HEK293 (cell line): ENCODE measurements at regions not wholly inside any gene's neighbourhood (a gene's known extent, or its start where the extent isn't known, plus 50 kb on each side); places are given as distances from the start of the nearest gene placed in this dataset.

Source experiments
- CTCF ChIA-PET: fragments of 350-600 bp; formaldehyde crosslinking; extraction: SDS; loops from one replicate; lab custom pipeline; 2021; ENCODE audit warnings: antibody characterized with exemption; lab: Yijun Ruan, JAX
- POLR2A ChIA-PET: fragments of 300-600 bp; formaldehyde crosslinking; extraction: SDS; loops from one replicate; lab custom pipeline; 2020; ENCODE audit warnings: antibody characterized with exemption, inconsistent platforms; lab: Yijun Ruan, JAX
- H3K27ac ChIP-seq: fragments of 200-500 bp; sonication (Bioruptor generic); 2 replicates; pipeline ENCODE4 v1.5.1; 2014; ENCODE audit warnings: low read depth, low read length, control low read depth, inconsistent platforms; ENCODE audit errors: extremely low read depth
- H3K36me3 ChIP-seq, 2 experiments: fragments of 200-500 bp in 1 of 2; sonication (Bioruptor generic) in 1 of 2; 1 replicate in 1 of 2; 2 replicates in 1 of 2; pipeline ENCODE4 v1.5.1; 2014 to 2017; ENCODE audit warnings: inconsistent platforms in 2 of 2, low read length in 2 of 2; ENCODE audit not compliant: control insufficient read depth in 2 of 2, insufficient read depth in 1 of 2
- H3K4me1 ChIP-seq: fragments of 200-500 bp; sonication (Bioruptor generic); 2 replicates; pipeline ENCODE4 v1.5.1; 2014; ENCODE audit warnings: mild to moderate bottlenecking, low read length, inconsistent platforms; ENCODE audit not compliant: control insufficient read depth, insufficient read depth
- H3K4me3 ChIP-seq: 2 replicates; pipeline ENCODE4 v1.5.1; 2011; ENCODE audit warnings: low read depth, mild to moderate bottlenecking, control low read depth, low read length, moderate library complexity
- H3K9me3 ChIP-seq: fragments of 200-500 bp; sonication (Bioruptor generic); 2 replicates; pipeline ENCODE4 v1.5.1; 2014; ENCODE audit warnings: low read depth, low read length, inconsistent platforms; ENCODE audit not compliant: control insufficient read depth, insufficient read depth
- EGR2 ChIP-seq: fragments of 450-650 bp; formaldehyde crosslinking; IDR thresholded peaks from 2 replicates; pipeline ENCODE4 v1.5.1; 2016; ENCODE audit warnings: low read depth, missing biosample characterization, missing genetic modification characterization
- HOXD13 ChIP-seq: sonication (generic); formaldehyde crosslinking; IDR thresholded peaks from 2 replicates; pipeline ENCODE4 v1.8.0; 2022; ENCODE audit warnings: missing genetic modification reagents, borderline replicate concordance
- KLF9 ChIP-seq: fragments of 450-650 bp; formaldehyde crosslinking; IDR thresholded peaks from 2 replicates; pipeline ENCODE4 v1.5.1; 2016; ENCODE audit warnings: missing biosample characterization, missing genetic modification characterization, low read depth
- OVOL3 ChIP-seq: fragments of 450-650 bp; formaldehyde crosslinking; IDR thresholded peaks from 2 replicates; pipeline ENCODE4 v1.5.1; 2016; ENCODE audit warnings: missing biosample characterization, missing genetic modification characterization
- PRDM10 ChIP-seq: fragments of 450-650 bp; formaldehyde crosslinking; IDR thresholded peaks from 2 replicates; pipeline ENCODE4 v1.5.1; 2016; ENCODE audit warnings: missing biosample characterization, missing genetic modification characterization
- PRDM2 ChIP-seq: fragments of 450-650 bp; formaldehyde crosslinking; IDR thresholded peaks from 2 replicates; pipeline ENCODE4 v1.5.1; 2016; ENCODE audit warnings: missing biosample characterization, missing genetic modification characterization, borderline replicate concordance
- YY1 ChIP-seq: fragments of 450-650 bp; formaldehyde crosslinking; IDR thresholded peaks from 2 replicates; pipeline ENCODE4 v1.5.1; 2018; ENCODE audit warnings: missing biosample characterization, missing genetic modification characterization
- ZBTB21 ChIP-seq: fragments of 450-650 bp; formaldehyde crosslinking; IDR thresholded peaks from 2 replicates; pipeline ENCODE4 v1.5.1; 2017; ENCODE audit warnings: missing biosample characterization, missing genetic modification characterization
- ZBTB8A ChIP-seq: fragments of 450-650 bp; formaldehyde crosslinking; IDR thresholded peaks from 2 replicates; pipeline ENCODE4 v1.5.1; 2016; ENCODE audit warnings: missing biosample characterization, missing genetic modification characterization
- ZNF175 ChIP-seq: fragments of 450-650 bp; formaldehyde crosslinking; IDR thresholded peaks from 2 replicates; pipeline ENCODE4 v1.5.1; 2016; ENCODE audit warnings: missing biosample characterization, missing genetic modification characterization
- ZNF341 ChIP-seq: fragments of 450-650 bp; formaldehyde crosslinking; IDR thresholded peaks from 2 replicates; pipeline ENCODE4; 2016; ENCODE audit warnings: low read depth, missing biosample characterization, missing genetic modification characterization
- ZNF394 ChIP-seq: fragments of 450-650 bp; formaldehyde crosslinking; IDR thresholded peaks from 2 replicates; pipeline ENCODE4 v1.5.1; 2016; ENCODE audit warnings: missing biosample characterization, missing genetic modification characterization, mild to moderate bottlenecking, moderate library complexity, borderline replicate concordance
- ZNF510 ChIP-seq: fragments of 450-650 bp; formaldehyde crosslinking; IDR thresholded peaks from 2 replicates; pipeline ENCODE4 v1.5.1; 2018; ENCODE audit warnings: mild to moderate bottlenecking, missing genetic modification characterization, missing biosample characterization; ENCODE audit not compliant: insufficient replicate concordance
- ZNF518A ChIP-seq: fragments of 450-650 bp; formaldehyde crosslinking; conservative IDR thresholded peaks from 2 replicates; pipeline ENCODE4 v1.5.1; 2016; ENCODE audit warnings: low read depth, missing biosample characterization, missing genetic modification characterization
- ZNF677 ChIP-seq: fragments of 450-650 bp; IDR thresholded peaks from 2 replicates; pipeline ENCODE4 v1.5.0; 2018; ENCODE audit warnings: missing biosample characterization, mild to moderate bottlenecking, missing genetic modification characterization, moderate library complexity
- ZNF768 ChIP-seq: fragments of 450-650 bp; formaldehyde crosslinking; IDR thresholded peaks from 2 replicates; pipeline ENCODE4 v1.5.1; 2018; ENCODE audit warnings: missing biosample characterization, mild to moderate bottlenecking, missing genetic modification characterization
- ZNF843 ChIP-seq: fragments of 450-650 bp; formaldehyde crosslinking; IDR thresholded peaks from 2 replicates; pipeline ENCODE4 v1.5.1; 2016; ENCODE audit warnings: missing biosample characterization, missing genetic modification characterization
- ZXDB ChIP-seq: fragments of 450-650 bp; formaldehyde crosslinking; IDR thresholded peaks from 2 replicates; pipeline ENCODE4 v1.5.1; 2016; ENCODE audit warnings: missing biosample characterization, missing genetic modification characterization

- Histone ChIP-seq H3K4me1 (no peaks in the 10 kb centered on the region), H3K36me3 (no peaks in the 10 kb centered on the region), H3K9me3 (no peaks in the 10 kb centered on the region), H3K27ac (no peak overlapping the region), H3K4me3 (no peak overlapping the region)
- ChIA-PET CTCF (interaction anchor here (0.6 kb wide), 1 partner anchor 624 kb away, joined by 3 read pairs; no protein-coding TSS in a partner anchor), POLR2A (no interaction called here)
- TF ChIP-seq ZNF341 (tag by site-specific recombination) = no peak
- no peak for TF ChIP-seq ZXDB (tag by site-specific recombination)
- TF ChIP-seq ZNF510 (tag by site-specific recombination) = no peak
- TF ChIP-seq ZBTB21 (tag by site-specific recombination) = no peak
- no peak for TF ChIP-seq ZNF394 (tag by site-specific recombination)
- TF ChIP-seq PRDM2 = no peak
- no peak for TF ChIP-seq ZBTB8A (tag by site-specific recombination)
- TF ChIP-seq ZNF677 (tag by site-specific recombination) = no peak
- TF ChIP-seq OVOL3 (tag by site-specific recombination) = no peak
- TF ChIP-seq ZNF843 (tag by site-specific recombination) = no peak
- TF ChIP-seq EGR2 (tag by site-specific recombination) = no peak
- no peak for TF ChIP-seq HOXD13
- TF ChIP-seq ZNF175 (tag by site-specific recombination) = no peak
- TF ChIP-seq ZNF768 (tag by site-specific recombination) = no peak
- TF ChIP-seq, all 188 proteins: peak for 0
Observed at GRCh38 chr11:97087419-97087818, 697.6 kb downstream of the JRKL start.

- Histone ChIP-seq H3K4me1 (no peaks in the 10 kb centered on the region), H3K4me3 (no peak overlapping the region), H3K27ac (no peak overlapping the region), H3K36me3 (no peaks in the 10 kb centered on the region), H3K9me3 (no peaks in the 10 kb centered on the region)
- ChIA-PET POLR2A (interaction anchor here (0.6 kb wide), 1 partner anchor 629 kb away, joined by 4 read pairs; no protein-coding TSS in a partner anchor), CTCF (no interaction called here)
- no peak for TF ChIP-seq YY1 (tag by site-specific recombination)
- no peak for TF ChIP-seq KLF9 (tag by site-specific recombination)
- TF ChIP-seq ZNF518A (tag by site-specific recombination) = no peak
- TF ChIP-seq PRDM10 (tag by site-specific recombination) = no peak
Observed at GRCh38 chr11:97092823-97093222, 703.0 kb downstream of the JRKL start.
